ENCODE measurements at regions not wholly inside any gene's neighbourhood (a gene's known extent, or its start where the extent isn't known, plus 50 kb on each side); places are given as distances from the start of the nearest gene placed in this dataset.

DNA sequence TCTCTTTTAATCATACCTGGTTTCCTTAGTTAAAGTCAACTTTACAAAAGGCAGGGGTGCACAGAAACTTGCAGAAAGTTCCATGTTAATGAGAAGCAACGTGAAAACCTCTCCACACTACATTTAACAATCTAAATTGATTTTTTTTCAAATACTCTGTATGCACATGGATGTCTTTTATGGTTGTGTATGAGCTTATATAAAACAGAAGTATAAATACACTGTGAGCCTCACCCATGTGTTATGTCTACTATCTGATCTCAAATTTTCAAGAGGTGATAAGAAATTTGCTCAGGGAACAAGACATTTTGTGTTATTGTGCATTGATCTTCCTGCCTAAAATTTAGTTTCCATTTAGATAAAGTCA, 617.6 kb downstream of the ADCYAP1 start (continued):
- no peak for TF ChIP-seq E2F5 (CRISPR knock-in tag; IDR thresholded peaks at IDR 0.05)
- TF ChIP-seq, protein P1, sequence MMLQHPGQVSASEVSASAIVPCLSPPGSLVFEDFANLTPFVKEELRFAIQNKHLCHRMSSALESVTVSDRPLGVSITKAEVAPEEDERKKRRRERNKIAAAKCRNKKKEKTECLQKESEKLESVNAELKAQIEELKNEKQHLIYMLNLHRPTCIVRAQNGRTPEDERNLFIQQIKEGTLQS (CRISPR knock-in tag; conservative IDR thresholded peaks at IDR 0.05), result no peak
- no peak for TF ChIP-seq TP53 (CRISPR knock-in tag; IDR thresholded peaks at IDR 0.05)
- TF ChIP-seq, protein P2, sequence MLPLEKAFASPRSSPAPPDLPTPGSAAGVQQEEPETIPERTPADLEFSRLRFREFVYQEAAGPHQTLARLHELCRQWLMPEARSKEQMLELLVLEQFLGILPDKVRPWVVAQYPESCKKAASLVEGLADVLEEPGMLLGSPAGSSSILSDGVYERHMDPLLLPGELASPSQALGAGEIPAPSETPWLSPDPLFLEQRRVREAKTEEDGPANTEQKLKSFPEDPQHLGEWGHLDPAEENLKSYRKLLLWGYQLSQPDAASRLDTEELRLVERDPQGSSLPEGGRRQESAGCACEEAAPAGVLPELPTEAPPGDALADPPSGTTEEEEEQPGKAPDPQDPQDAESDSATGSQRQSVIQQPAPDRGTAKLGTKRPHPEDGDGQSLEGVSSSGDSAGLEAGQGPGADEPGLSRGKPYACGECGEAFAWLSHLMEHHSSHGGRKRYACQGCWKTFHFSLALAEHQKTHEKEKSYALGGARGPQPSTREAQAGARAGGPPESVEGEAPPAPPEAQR (CRISPR knock-in tag; IDR thresholded peaks at IDR 0.05), result no peak
- TF ChIP-seq TCF7 (CRISPR knock-in tag; IDR thresholded peaks at IDR 0.05; ENCODE audit: low read depth), result no peak
- no peak for TF ChIP-seq FOXJ3 (CRISPR knock-in tag; IDR thresholded peaks at IDR 0.05; ENCODE audit: borderline replicate concordance)
- TF ChIP-seq ZNF671 (CRISPR knock-in tag; IDR thresholded peaks at IDR 0.05), result no peak
- TF ChIP-seq SOX15 (CRISPR knock-in tag; IDR thresholded peaks at IDR 0.05), result no peak

DNA sequence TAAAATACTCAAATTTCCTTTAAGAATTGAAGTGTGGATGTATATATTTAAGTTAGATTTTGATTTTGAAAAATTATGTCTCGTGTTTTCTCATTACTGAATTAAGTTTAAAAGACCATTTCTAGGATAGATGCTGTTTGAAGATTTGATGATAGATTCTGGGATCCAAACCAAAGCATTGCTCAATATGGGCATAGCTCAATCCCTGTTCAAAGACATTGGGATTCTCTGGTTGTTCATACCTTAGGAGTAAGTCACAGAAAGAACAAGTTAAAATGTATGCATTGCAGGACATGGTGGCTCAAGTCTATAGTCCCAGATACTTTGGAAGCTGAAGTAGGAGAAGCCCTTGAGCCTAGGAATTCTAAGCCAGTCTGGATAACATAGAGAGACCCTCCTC, 622.3 kb downstream of the ADCYAP1 start:
- ChIA-PET CTCF (interaction anchor here (1.1 kb wide), 1 partner anchor 137 kb away, joined by 3 read pairs; no protein-coding TSS in a partner anchor), POLR2A (no interaction called here)
- ATAC-seq, result no peak
- H3K36me3 Mint-ChIP-seq, result peaks cover 2% of the 10 kb centered on the region
- no peak for TF ChIP-seq JAZF1 (CRISPR knock-in tag; IDR thresholded peaks at IDR 0.05)
- TF ChIP-seq, protein P3, sequence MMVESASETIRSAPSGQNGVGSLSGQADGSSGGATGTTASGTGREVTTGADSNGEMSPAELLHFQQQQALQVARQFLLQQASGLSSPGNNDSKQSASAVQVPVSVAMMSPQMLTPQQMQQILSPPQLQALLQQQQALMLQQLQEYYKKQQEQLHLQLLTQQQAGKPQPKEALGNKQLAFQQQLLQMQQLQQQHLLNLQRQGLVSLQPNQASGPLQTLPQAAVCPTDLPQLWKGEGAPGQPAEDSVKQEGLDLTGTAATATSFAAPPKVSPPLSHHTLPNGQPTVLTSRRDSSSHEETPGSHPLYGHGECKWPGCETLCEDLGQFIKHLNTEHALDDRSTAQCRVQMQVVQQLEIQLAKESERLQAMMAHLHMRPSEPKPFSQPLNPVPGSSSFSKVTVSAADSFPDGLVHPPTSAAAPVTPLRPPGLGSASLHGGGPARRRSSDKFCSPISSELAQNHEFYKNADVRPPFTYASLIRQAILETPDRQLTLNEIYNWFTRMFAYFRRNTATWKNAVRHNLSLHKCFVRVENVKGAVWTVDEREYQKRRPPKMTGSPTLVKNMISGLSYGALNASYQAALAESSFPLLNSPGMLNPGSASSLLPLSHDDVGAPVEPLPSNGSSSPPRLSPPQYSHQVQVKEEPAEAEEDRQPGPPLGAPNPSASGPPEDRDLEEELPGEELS (CRISPR knock-in tag; IDR thresholded peaks at IDR 0.05), result no peak
- no peak for TF ChIP-seq NR1H2 (CRISPR knock-in tag; IDR thresholded peaks at IDR 0.05)
- no peak for TF ChIP-seq ZNF232 (CRISPR knock-in tag; IDR thresholded peaks at IDR 0.05)
- TF ChIP-seq TCF7 (CRISPR knock-in tag; IDR thresholded peaks at IDR 0.05; ENCODE audit: low read depth), result no peak
- TF ChIP-seq, protein P4, sequence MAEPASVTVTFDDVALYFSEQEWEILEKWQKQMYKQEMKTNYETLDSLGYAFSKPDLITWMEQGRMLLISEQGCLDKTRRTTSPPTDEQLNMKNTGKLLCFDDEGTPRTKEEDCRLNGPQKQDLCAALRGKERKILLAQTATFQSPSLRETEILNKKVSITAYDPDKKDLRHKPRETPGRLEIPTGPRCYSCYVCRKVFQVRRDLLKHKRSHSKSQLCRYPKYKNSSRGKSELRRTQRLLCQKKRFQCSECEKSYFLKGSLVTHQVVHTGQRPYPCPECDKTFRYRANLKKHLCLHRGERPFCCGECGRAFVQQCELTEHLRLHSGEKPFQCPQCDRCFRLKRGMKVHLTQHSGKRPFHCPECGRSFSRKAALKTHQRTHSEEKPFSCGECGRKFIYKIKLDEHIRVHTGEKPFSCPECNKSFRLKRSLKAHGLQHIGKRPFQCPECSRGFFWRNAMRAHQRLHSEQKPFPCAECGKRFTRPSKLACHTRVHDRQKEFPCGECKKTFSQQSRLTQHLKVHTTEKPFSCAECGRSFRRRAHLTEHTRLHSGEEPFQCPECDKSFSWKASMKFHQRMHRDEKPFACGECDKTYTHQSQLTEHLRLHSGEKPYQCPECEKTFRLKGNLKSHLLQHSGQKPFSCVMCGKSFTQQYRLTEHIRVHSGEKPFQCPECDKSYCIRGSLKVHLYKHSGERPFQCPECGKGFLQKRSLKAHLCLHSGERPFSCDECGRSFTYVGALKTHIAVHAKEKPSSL (CRISPR knock-in tag; conservative IDR thresholded peaks at IDR 0.05), result no peak
- no peak overlapping the region for H3K27ac Mint-ChIP-seq
- no peak for DNase-seq (ENCODE audit: low spot score)
- H3K27me3 Mint-ChIP-seq (ENCODE audit: low read depth), result no peaks in the 10 kb centered on the region; the same call in 1 of the 2 replicates
- peaks cover 9% of the 10 kb centered on the region for H3K4me1 Mint-ChIP-seq
- peaks cover 36% of the 10 kb centered on the region for H3K9me3 Mint-ChIP-seq
- H3K4me3 Mint-ChIP-seq, result no peak overlapping the region

DNA sequence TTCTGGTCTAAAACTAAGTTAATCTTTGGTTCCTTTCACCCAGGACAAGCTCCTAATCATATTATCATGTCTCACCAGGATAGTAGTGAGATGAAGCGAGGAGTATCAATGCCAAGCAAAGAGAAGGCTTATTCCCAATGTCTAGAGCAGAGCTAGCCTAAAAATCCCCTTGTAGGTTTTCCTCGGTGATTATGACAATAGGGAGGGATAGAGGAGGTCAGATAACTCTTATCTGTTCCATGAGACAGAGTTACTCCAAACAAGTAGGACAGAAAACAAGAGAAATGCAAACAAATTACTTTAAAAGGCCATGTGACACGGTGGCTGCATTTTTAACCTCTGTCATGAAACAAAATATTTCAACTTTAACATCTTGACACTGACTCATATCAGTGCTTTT, 623.1 kb downstream of the ADCYAP1 start:
- DNase-seq (ENCODE audit: low spot score) (no peak), ATAC-seq (no peak)
- Mint-ChIP-seq H3K36me3 (no peaks in the 10 kb centered on the region), H3K9me3 (peaks cover 29% of the 10 kb centered on the region), H3K27me3 (ENCODE audit: low read depth) (no peaks in the 10 kb centered on the region), H3K4me3 (no peak overlapping the region), H3K4me1 (peaks cover 6% of the 10 kb centered on the region; the same call in 1 of the 2 replicates), H3K27ac (no peak overlapping the region)
- no peak for TF ChIP-seq NR3C1 (CRISPR knock-in tag; conservative IDR thresholded peaks at IDR 0.05; ENCODE audit: low read depth)
- ChIA-PET CTCF (interaction anchor here (1.1 kb wide), 1 partner anchor 136 kb away, joined by 3 read pairs; no protein-coding TSS in a partner anchor), POLR2A (no interaction called here)

DNA sequence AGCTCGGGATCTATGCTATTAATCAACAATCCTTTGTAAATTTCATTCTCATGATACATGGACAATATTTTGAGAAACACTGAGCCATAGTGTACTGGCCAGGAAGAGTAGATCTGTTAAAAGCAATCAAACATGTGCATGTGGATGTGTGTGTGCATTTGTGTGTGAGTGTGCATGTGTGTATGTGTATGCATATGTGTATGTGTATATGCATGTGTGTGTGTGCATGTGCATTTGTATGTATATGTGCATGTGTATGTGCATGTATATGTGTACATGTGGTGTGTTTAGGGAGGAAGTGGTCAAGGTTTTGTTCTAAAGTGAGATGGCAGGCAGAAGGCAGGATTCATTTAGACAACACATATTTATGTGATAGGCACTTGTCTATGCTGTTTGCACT, 623.8 kb downstream of the ADCYAP1 start:
- peaks cover 3% of the 10 kb centered on the region; the same call in 1 of the 2 replicates for H3K4me1 Mint-ChIP-seq
- no peak overlapping the region for H3K4me3 Mint-ChIP-seq
- CTCF ChIA-PET, result no interaction called here
- no peaks in the 10 kb centered on the region for H3K27me3 Mint-ChIP-seq (ENCODE audit: low read depth)
- H3K27ac Mint-ChIP-seq, result no peak overlapping the region
- peaks cover 26% of the 10 kb centered on the region for H3K9me3 Mint-ChIP-seq
- POLR2A ChIA-PET, result interaction anchor here (0.7 kb wide), 1 partner anchor 324 kb away, joined by 3 read pairs; no protein-coding TSS in a partner anchor
- DNase-seq (ENCODE audit: low spot score), result no peak
- no peaks in the 10 kb centered on the region for H3K36me3 Mint-ChIP-seq
- no peak for ATAC-seq
- TF ChIP-seq TEAD4 (CRISPR knock-in tag; IDR thresholded peaks at IDR 0.05) (no peak), NFYB (CRISPR knock-in tag; conservative IDR thresholded peaks at IDR 0.05; ENCODE audit: low read depth) (no peak), GRHL2 (CRISPR knock-in tag; IDR thresholded peaks at IDR 0.05; ENCODE audit: insufficient replicate concordance, severe bottlenecking) (no peak), USF2 (CRISPR knock-in tag; IDR thresholded peaks at IDR 0.05) (no peak), MAX (CRISPR knock-in tag; IDR thresholded peaks at IDR 0.05) (no peak), ZNF317 (CRISPR knock-in tag; IDR thresholded peaks at IDR 0.05; ENCODE audit: borderline replicate concordance, low read depth) (no peak), EMX1 (CRISPR knock-in tag; IDR thresholded peaks at IDR 0.05) (no peak), KAT7 (CRISPR knock-in tag; IDR thresholded peaks at IDR 0.05; ENCODE audit: borderline replicate concordance) (no peak), MYBL2 (CRISPR knock-in tag; IDR thresholded peaks at IDR 0.05) (no peak)
- TF ChIP-seq, protein P1 (CRISPR knock-in tag; conservative IDR thresholded peaks at IDR 0.05), result no peak

All from WTC11 (cell line).